GM12873 (cell line): ENCODE measurements at regions not wholly inside any gene's neighbourhood (a gene's known extent, or its start where the extent isn't known, plus 50 kb on each side); places are given as distances from the start of the nearest gene placed in this dataset.

Experiments
- CTCF ChIP-seq: IDR thresholded peaks from 2 replicates; pipeline ENCODE4 v1.5.1; 2012; ENCODE audit warnings: low read depth, mild to moderate bottlenecking, moderate library complexity, low read length, control low read depth; ENCODE audit not compliant: insufficient read depth; ENCODE audit errors: missing control alignments

DNA sequence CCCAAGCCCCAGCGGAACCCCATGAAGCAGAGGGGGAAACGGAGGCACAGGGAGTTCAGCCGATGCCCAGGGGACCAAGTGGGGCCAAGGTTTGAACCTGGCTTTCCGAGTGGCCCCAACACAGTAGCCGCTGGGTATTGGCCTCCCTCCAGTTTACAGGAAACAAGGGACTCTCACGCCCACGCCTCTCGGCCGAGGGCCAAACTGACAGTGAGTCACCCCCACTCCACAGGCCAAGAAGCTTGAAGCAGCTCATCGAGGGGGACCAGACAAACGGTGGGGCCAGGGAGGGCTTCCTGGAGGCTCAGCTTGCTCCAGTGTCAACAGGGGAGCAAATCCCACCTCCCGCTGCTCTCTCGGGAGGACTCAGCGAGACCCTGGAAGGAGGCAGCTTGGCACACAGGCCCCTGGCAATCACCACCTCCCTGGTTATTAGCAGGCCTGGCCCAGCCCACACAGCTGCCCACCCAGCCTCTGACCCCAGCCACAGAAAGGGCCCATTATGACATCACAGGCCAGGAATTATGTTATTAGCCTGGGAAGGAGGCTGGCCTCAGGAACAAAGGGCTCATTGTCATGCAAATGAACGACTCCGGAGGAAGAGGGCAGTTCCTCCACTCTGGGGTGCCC is 54.6 kb downstream of the NCOR2 start:
- TF ChIP-seq CTCF = no peak

- no peak for TF ChIP-seq CTCF
Observed at GRCh38 chr12:124511259-124511985, 56.0 kb downstream of the NCOR2 start.

DNA sequence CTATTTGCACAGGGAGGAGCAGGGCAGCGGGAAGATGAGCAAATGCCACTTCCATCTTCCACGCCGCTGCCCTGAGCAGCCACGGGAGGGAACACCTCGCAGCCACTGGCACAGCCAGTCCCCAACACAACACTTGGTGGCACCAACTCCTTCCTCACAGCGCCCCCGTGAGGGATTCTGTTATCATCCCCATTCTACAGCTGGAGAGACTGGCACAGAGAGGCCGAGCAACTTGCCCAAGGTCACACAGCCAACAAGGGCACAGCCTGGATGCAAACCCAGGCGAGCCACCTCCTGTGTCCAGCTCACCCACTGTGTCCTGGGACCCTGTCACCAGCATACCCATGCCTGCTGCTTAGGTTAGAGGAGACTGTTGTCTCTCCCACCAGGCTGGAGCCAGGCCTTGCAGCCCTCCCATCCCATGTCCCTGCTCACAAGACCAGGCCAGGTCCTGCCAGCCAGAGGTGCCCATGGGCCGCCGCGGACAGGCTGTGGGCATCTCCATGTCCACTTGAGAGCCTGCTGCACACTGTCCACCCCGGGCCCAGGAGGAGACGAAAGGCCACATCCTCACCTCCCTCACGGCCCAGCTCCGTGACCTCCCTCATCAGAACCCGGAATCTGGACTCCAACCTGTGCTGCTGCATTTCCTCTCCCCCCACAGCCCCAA is 57.0 kb downstream of the NCOR2 start:
- TF ChIP-seq CTCF = peak; percentile 27

DNA sequence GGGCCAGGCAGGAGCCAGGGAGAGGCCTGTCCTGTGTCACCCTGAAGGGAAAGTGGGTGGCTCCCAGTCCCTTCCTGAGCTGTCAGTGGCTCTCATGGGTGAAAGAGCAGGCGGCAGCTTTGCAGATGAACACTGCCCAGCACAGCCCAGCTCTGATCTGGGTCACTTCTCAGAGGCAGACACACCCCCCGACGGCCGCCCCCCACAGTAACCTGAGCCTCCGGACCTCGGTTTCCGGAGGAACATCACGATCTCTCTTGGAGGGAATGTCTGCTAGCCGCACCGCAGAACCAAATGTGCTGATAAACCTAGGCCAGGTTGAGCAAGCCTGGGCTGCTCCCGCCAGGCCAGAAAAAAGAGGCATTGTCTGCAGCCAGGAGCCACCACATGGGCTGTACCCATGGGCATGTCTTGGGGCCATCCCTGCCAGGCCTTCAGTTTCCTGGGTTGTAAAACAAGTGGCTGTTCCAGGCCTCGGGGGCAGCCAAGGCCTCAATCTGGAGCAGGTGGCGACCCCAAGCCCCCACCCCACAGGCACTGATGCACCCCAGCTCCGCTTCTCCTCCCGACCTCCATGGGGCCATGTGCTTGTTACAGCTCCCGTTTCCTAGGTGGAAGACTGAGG is 57.6 kb downstream of the NCOR2 start:
- no peak for TF ChIP-seq CTCF

DNA sequence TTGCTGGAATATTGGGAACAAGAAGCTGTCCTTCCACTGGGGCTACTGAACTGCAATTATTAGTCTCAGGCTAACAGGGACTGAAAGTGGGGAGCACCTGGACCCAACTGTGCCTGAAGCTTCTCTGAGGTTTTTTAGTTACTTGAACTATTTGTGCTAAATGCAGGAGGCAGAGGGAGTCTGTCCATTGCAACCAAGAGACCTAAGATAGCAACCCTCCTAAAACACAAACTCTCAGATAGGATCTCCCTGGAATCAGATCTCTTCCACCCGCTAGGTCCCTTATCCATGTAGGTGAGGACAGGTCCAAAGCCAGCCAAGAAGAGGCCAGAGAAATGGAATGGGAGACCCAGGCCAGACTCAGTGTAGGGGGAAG is 58.1 kb downstream of the NCOR2 start:
- TF ChIP-seq CTCF = no peak

DNA sequence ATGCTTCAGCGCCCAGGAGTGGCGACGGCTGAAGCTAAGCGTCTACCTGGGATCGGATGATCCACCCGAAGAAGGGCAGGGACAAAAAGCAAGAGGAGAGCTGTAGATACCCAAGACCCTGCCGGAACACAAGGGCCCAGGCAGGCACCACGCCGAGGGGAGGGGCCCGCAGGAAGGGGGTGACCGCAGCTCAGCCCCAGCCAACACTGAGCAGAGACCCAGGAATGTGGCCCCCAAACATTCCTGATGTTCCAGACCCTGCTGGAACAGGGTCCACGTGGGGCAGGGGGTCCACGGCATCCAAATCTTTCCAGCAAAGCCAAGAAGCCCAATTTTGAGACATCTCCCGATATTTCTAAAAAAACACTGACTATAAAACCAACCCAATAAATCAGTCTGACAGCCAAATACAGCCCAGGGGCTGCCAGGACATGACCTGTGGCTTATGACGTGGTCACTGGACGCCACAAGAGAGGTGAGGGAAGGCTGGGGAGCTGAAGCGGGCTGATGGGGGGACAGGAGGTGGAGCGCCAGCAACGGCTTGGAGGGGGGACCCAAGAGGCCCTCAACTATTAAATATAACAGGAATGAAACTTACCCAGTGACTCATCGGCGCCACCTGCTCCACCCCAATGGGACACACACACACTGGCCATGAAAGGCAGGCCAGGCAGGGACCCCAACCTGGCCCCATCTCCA is 58.9 kb downstream of the NCOR2 start:
- peak; percentile 36 for TF ChIP-seq CTCF
